DOHH2 (cell line): ENCODE measurements at regions not wholly inside any gene's neighbourhood (a gene's known extent, or its start where the extent isn't known, plus 50 kb on each side); places are given as distances from the start of the nearest gene placed in this dataset.

Experiments used
- H3F3A ChIP-seq: fragments of 200-600 bp; sonication (generic), shearing (Covaris generic); 2 replicates; pipeline ENCODE4 v1.6.0; 2016; ENCODE audit warnings: antibody characterized with exemption, mild to moderate bottlenecking; ENCODE audit not compliant: control insufficient read depth, insufficient read depth
- H3K27ac ChIP-seq: fragments of 200-600 bp; sonication (generic); 2 replicates; pipeline ENCODE4 v1.5.1; 2014; ENCODE audit warnings: low read depth, mild to moderate bottlenecking, low read length, moderate library complexity
- H3K27me3 ChIP-seq: fragments of 200-600 bp; sonication (generic); 2 replicates; pipeline ENCODE4 v1.6.1; 2014; ENCODE audit warnings: mild to moderate bottlenecking, low read length, mixed read lengths; ENCODE audit not compliant: control insufficient read depth
- H3K36me3 ChIP-seq: fragments of 200-600 bp; sonication (generic); 2 replicates; pipeline ENCODE4 v1.6.1; 2014; ENCODE audit warnings: mild to moderate bottlenecking, low read length, moderate library complexity, mixed read lengths; ENCODE audit not compliant: control insufficient read depth
- H3K4me1 ChIP-seq: fragments of 200-600 bp; sonication (generic); 2 replicates; pipeline ENCODE4 v1.6.1; 2014; ENCODE audit warnings: mild to moderate bottlenecking, low read length, mixed read lengths; ENCODE audit not compliant: control insufficient read depth
- H3K4me2 ChIP-seq: fragments of 200-600 bp; sonication (generic); 2 replicates; pipeline ENCODE4 v1.6.0; 2014; ENCODE audit warnings: mild to moderate bottlenecking, low read length, moderate library complexity
- H3K4me3 ChIP-seq: fragments of 200-600 bp; sonication (generic); 2 replicates; pipeline ENCODE4 v1.5.1; 2014; ENCODE audit warnings: mild to moderate bottlenecking, low read length, mixed read lengths
- H3K79me2 ChIP-seq: fragments of 200-600 bp; sonication (generic); 2 replicates; pipeline ENCODE4 v1.6.1; 2014; ENCODE audit warnings: mild to moderate bottlenecking, low read length, mixed read lengths; ENCODE audit not compliant: control insufficient read depth
- H3K9me2 ChIP-seq: fragments of 200-600 bp; sonication (generic); replicated peaks from 2 replicates; pipeline ENCODE4 v1.6.1; 2014; ENCODE audit warnings: mild to moderate bottlenecking, low read length, mixed read lengths; ENCODE audit not compliant: control insufficient read depth
- H3K9me3 ChIP-seq: fragments of 200-600 bp; sonication (generic); 2 replicates; pipeline ENCODE4 v1.6.1; 2014; ENCODE audit warnings: antibody characterized with exemption, low read length, mixed read lengths; ENCODE audit not compliant: control insufficient read depth, insufficient read depth
- H4K20me1 ChIP-seq: fragments of 200-600 bp; sonication (generic); 2 replicates; pipeline ENCODE4 v1.6.0; 2014; ENCODE audit warnings: low read depth, mild to moderate bottlenecking, antibody characterized with exemption, low read length, moderate library complexity; ENCODE audit not compliant: control insufficient read depth, insufficient read depth
- CTCF ChIP-seq: fragments of 200-600 bp; sonication (generic); IDR thresholded peaks from one replicate; pipeline ENCODE4 v1.5.1; 2014; ENCODE audit warnings: antibody characterized with exemption, mild to moderate bottlenecking, low read depth, low read length; ENCODE audit not compliant: poor library complexity, severe bottlenecking
- EZH2phosphoT487 ChIP-seq: fragments of 200-600 bp; sonication (generic); IDR thresholded peaks from 2 replicates; pipeline ENCODE4 v1.6.1; 2017; ENCODE audit warnings: borderline replicate concordance, mild to moderate bottlenecking, antibody characterized with exemption, low read length, moderate library complexity, mixed read lengths

GRCh38 chr4:110975338-110975737, 352.5 kb upstream of the PITX2 start:
- H3K4me1 ChIP-seq = no peaks in the 10 kb centered on the region
- H4K20me1 ChIP-seq = no peaks in the 10 kb centered on the region
- H3K9me3 ChIP-seq = no peaks in the 10 kb centered on the region
- H3F3A ChIP-seq = no peaks in the 10 kb centered on the region
- no peak for TF ChIP-seq EZH2phosphoT487
- no peak for TF ChIP-seq CTCF
- no peaks in the 10 kb centered on the region for H3K36me3 ChIP-seq
- no peak overlapping the region for H3K4me2 ChIP-seq
- no peaks in the 10 kb centered on the region for H3K9me2 ChIP-seq
- H3K27me3 ChIP-seq = no peaks in the 10 kb centered on the region
- no peaks in the 10 kb centered on the region for H3K79me2 ChIP-seq
- H3K27ac ChIP-seq = no peak overlapping the region
- H3K4me3 ChIP-seq = no peak overlapping the region

GRCh38 chr4:110977554-110977953, 354.7 kb upstream of the PITX2 start:
- Histone ChIP-seq H3K79me2 (no peaks in the 10 kb centered on the region), H3K27ac (no peak overlapping the region), H4K20me1 (no peaks in the 10 kb centered on the region), H3K36me3 (no peaks in the 10 kb centered on the region), H3K4me1 (no peaks in the 10 kb centered on the region), H3K9me2 (no peaks in the 10 kb centered on the region), H3F3A (no peaks in the 10 kb centered on the region), H3K4me3 (no peak overlapping the region), H3K9me3 (no peaks in the 10 kb centered on the region), H3K4me2 (no peak overlapping the region), H3K27me3 (no peaks in the 10 kb centered on the region)
- no peak for TF ChIP-seq EZH2phosphoT487
- TF ChIP-seq CTCF = no peak

GRCh38 chr4:110978761-110979160, 355.9 kb upstream of the PITX2 start:
- H3K27ac ChIP-seq = no peak overlapping the region
- H4K20me1 ChIP-seq = no peaks in the 10 kb centered on the region
- H3K36me3 ChIP-seq = no peaks in the 10 kb centered on the region
- no peaks in the 10 kb centered on the region for H3K9me3 ChIP-seq
- no peaks in the 10 kb centered on the region for H3K27me3 ChIP-seq
- H3K9me2 ChIP-seq = no peaks in the 10 kb centered on the region
- no peaks in the 10 kb centered on the region for H3K79me2 ChIP-seq
- H3K4me3 ChIP-seq = no peak overlapping the region
- TF ChIP-seq EZH2phosphoT487 (no peak), CTCF (no peak)
- H3F3A ChIP-seq = no peaks in the 10 kb centered on the region
- H3K4me1 ChIP-seq = no peaks in the 10 kb centered on the region
- no peak overlapping the region for H3K4me2 ChIP-seq

GRCh38 chr4:110982486-110982885, 359.6 kb upstream of the PITX2 start:
- no peak for TF ChIP-seq CTCF
- TF ChIP-seq EZH2phosphoT487 = no peak
- H3K4me2 ChIP-seq = no peak overlapping the region
- H3K4me1 ChIP-seq = no peaks in the 10 kb centered on the region
- no peaks in the 10 kb centered on the region for H4K20me1 ChIP-seq
- H3F3A ChIP-seq = no peaks in the 10 kb centered on the region
- no peaks in the 10 kb centered on the region for H3K27me3 ChIP-seq
- H3K79me2 ChIP-seq = no peaks in the 10 kb centered on the region
- no peak overlapping the region for H3K4me3 ChIP-seq
- no peaks in the 10 kb centered on the region for H3K36me3 ChIP-seq
- H3K27ac ChIP-seq = no peak overlapping the region
- H3K9me2 ChIP-seq = no peaks in the 10 kb centered on the region
- no peaks in the 10 kb centered on the region for H3K9me3 ChIP-seq
